Progenitor cell of endocrine pancreas (in vitro differentiated cells): ENCODE measurements at regions not wholly inside any gene's neighbourhood (a gene's known extent, or its start where the extent isn't known, plus 50 kb on each side); places are given as distances from the start of the nearest gene placed in this dataset.

Source experiments
- DNase-seq: peaks from one replicate; pipeline ENCODE4 v3.0.0; 2021; ENCODE audit warnings: low spot score; ENCODE audit not compliant: unreplicated experiment
- H3K27ac Mint-ChIP-seq: 2 replicates; pipeline ENCODE4 v1.8.0; 2021; ENCODE audit warnings: mild to moderate bottlenecking, moderate library complexity, mixed read lengths
- H3K27me3 Mint-ChIP-seq: 2 replicates; pipeline ENCODE4 v1.8.0; 2021; ENCODE audit warnings: mixed read lengths
- H3K36me3 Mint-ChIP-seq: 2 replicates; pipeline ENCODE4 v1.8.0; 2022; ENCODE audit warnings: mixed read lengths; ENCODE audit not compliant: insufficient read depth
- H3K4me1 Mint-ChIP-seq: 2 replicates; pipeline ENCODE4 v1.8.0; 2021; ENCODE audit warnings: low read depth, mixed read lengths
- H3K4me3 Mint-ChIP-seq: 2 replicates; pipeline ENCODE4 v1.8.0; 2021; ENCODE audit warnings: low read depth, mild to moderate bottlenecking, moderate library complexity, mixed read lengths
- H3K9me3 Mint-ChIP-seq: 2 replicates; pipeline ENCODE4 v1.8.0; 2021; ENCODE audit warnings: low read depth, mixed read lengths
- CTCF ChIP-seq: fragments of 200-600 bp; sonication (generic); IDR thresholded peaks from one replicate; pipeline ENCODE4 v1.5.0; 2021; ENCODE audit warnings: antibody characterized with exemption, mild to moderate bottlenecking; ENCODE audit not compliant: unreplicated experiment

GRCh38 chr2:22829791-22830190, 555.2 kb upstream of the KLHL29 start:
- no peaks in the 10 kb centered on the region for H3K36me3 Mint-ChIP-seq
- H3K9me3 Mint-ChIP-seq, result peaks cover 3% of the 10 kb centered on the region
- H3K4me1 Mint-ChIP-seq, result no peaks in the 10 kb centered on the region

GRCh38 chr2:22832196-22832595, 552.8 kb upstream of the KLHL29 start:
- H3K27ac Mint-ChIP-seq, result no peak overlapping the region
- no peak for DNase-seq
- H3K4me3 Mint-ChIP-seq, result no peak overlapping the region
- no peak for TF ChIP-seq CTCF
- H3K27me3 Mint-ChIP-seq, result no peaks in the 10 kb centered on the region
- H3K9me3 Mint-ChIP-seq, result no peaks in the 10 kb centered on the region
- H3K36me3 Mint-ChIP-seq, result no peaks in the 10 kb centered on the region
- H3K4me1 Mint-ChIP-seq, result no peaks in the 10 kb centered on the region

More at GRCh38 chr2:22829791-22830190, 555.2 kb upstream of the KLHL29 start:
- no peak overlapping the region for H3K27ac Mint-ChIP-seq
- no peak for DNase-seq
- H3K4me3 Mint-ChIP-seq, result no peak overlapping the region
- no peak for TF ChIP-seq CTCF
- no peaks in the 10 kb centered on the region for H3K27me3 Mint-ChIP-seq

- DNase-seq, result no peak
- Mint-ChIP-seq H3K4me1 (no peaks in the 10 kb centered on the region), H3K36me3 (no peaks in the 10 kb centered on the region), H3K27me3 (no peaks in the 10 kb centered on the region), H3K4me3 (no peak overlapping the region), H3K27ac (no peak overlapping the region), H3K9me3 (no peaks in the 10 kb centered on the region)
- no peak for TF ChIP-seq CTCF
Measured at GRCh38 chr2:22838461-22838860, 546.5 kb upstream of the KLHL29 start.

- TF ChIP-seq CTCF, result no peak
- no peak overlapping the region for H3K4me3 Mint-ChIP-seq
- H3K27ac Mint-ChIP-seq, result no peak overlapping the region
- no peak for DNase-seq
- no peaks in the 10 kb centered on the region for H3K9me3 Mint-ChIP-seq
- H3K36me3 Mint-ChIP-seq, result no peaks in the 10 kb centered on the region
- peaks cover 3% of the 10 kb centered on the region for H3K4me1 Mint-ChIP-seq
- H3K27me3 Mint-ChIP-seq, result no peaks in the 10 kb centered on the region
Measured at GRCh38 chr2:22842205-22842869, 542.6 kb upstream of the KLHL29 start.

GRCh38 chr2:22843919-22844537, 541.0 kb upstream of the KLHL29 start:
- H3K27ac Mint-ChIP-seq, result no peak overlapping the region
- no peaks in the 10 kb centered on the region for H3K9me3 Mint-ChIP-seq
- peaks cover 3% of the 10 kb centered on the region for H3K4me1 Mint-ChIP-seq
- H3K4me3 Mint-ChIP-seq, result no peak overlapping the region
- no peak for TF ChIP-seq CTCF
- DNase-seq, result no peak
- H3K27me3 Mint-ChIP-seq, result no peaks in the 10 kb centered on the region
- no peaks in the 10 kb centered on the region for H3K36me3 Mint-ChIP-seq
